ENCODE measurements at regions not wholly inside any gene's neighbourhood (a gene's known extent, or its start where the extent isn't known, plus 50 kb on each side); places are given as distances from the start of the nearest gene placed in this dataset.
"Not testable (repeated sequence)": the region's sequence is repeated elsewhere in the genome, so short reads cannot be mapped to it uniquely, and the experiment has no call there.

DNA sequence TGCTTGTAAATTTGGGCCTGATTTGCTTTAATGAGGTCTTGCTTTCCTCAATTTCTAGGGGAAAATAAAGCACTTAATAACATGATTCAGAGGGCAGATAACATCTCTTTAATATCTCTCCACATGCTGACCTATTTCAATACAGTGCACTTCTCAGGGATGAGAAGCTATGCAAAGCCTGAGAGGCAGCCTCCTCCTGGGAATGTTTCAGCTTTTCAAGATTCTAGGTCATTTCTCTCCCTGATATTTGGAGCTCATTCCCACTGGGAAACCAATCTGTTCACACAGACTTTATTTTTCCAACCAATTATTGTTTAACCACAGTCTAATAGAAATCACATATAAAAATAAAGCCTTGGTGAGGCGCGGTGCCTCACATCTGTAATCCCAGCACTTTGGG, 67.0 kb upstream of the LSAMP start:
- no peak for DNase-seq (ENCODE audit: low read depth)

DNA sequence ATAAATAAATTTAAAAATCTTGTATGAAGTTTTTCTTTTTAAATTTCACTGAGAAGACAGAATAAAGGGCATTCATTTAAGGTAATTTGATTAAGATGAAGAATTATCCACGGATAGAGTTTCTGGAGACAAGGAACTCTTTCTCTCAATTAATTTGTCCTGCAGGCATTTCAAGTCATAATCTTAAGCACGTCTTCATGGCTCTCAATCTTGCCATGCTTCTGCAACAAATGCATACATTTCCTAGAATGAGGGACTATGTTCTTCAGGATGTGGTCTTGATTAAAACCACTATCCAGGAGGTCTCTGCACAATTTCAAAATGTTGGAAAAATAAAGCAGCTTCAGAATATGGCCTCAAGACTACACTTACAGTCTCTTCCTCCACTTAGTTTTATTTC, 67.6 kb upstream of the LSAMP start:
- DNase-seq (ENCODE audit: low read depth): no peak

DNA sequence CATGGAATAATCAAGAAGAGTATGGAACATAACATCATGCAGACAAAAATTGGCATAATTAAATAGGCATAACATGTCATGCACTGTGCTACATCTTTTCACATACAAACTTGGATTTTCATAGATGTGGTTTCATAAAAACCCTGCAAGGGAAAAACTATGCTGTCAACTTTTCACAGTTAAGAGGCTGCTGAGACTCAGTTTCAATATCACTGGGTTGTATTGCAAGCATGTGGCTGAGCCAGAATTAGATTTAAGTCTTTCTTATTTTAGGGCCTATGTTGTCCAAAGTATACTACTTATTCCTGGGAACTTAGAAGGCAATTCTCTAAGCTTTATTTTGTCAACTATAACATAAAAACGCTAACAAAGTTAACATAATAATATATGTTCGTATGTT, 70.7 kb upstream of the LSAMP start:
- no peak for DNase-seq (ENCODE audit: low read depth)

DNA sequence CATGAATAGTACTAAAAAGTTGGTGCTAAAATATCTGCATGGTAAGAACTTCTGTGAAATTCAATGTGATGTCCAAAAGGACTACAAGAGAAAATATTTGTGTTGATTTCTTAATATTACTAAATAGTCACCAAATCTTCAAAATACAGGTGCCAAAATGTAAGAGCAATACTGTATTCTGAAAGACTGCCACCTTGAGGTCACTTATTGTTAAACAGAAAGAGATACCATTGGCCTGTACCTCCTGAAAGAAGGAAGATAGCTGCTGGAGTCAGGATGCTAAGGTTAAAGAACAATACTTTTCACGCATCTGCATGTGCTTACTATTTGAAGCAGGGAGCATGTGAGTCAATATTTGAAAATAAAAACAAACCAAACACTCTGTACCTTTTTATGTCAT, 72.0 kb upstream of the LSAMP start:
- peak; percentile 1 for DNase-seq (ENCODE audit: low read depth)

DNA sequence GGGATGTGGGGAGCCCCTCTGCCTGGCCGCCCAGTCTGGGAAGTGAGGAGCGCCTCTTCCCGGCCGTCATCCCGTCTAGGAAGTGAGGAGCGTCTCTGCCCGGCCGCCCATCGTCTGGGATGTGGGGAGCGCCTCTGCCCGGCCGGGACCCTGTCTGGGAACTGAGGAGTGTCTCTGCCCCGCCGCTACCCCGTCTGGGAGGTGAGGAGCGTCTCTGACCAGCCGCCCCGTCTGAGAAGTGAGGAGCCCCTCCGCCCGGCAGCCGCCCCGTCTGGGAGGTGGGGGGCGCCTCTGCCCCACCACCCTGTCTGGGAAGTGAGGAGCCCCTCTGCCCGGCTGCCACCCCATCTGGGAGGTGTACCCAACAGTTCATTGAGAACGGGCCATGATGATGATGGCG, 73.8 kb upstream of the LSAMP start:
- not testable (repeated sequence) for DNase-seq (ENCODE audit: low read depth)

DNA sequence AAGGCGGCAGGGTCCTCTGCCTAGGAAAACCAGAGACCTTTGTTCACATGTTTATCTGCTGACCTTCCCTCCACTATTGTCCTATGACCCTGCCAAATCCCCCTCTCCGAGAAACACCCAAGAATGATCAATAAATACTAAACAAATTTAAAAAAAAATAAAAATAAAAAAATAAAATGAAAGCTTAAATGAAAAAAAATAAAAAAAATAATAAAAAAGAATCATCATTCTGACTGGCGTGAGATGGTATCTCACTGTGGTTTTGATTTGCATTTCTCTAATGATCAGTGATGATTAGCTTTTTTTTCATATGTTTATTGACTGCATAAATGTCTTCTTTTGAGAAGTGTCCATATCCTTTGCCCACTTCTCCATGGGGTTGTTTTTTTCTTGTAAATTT, 74.5 kb upstream of the LSAMP start:
- not testable (repeated sequence) for DNase-seq (ENCODE audit: low read depth)

DNA sequence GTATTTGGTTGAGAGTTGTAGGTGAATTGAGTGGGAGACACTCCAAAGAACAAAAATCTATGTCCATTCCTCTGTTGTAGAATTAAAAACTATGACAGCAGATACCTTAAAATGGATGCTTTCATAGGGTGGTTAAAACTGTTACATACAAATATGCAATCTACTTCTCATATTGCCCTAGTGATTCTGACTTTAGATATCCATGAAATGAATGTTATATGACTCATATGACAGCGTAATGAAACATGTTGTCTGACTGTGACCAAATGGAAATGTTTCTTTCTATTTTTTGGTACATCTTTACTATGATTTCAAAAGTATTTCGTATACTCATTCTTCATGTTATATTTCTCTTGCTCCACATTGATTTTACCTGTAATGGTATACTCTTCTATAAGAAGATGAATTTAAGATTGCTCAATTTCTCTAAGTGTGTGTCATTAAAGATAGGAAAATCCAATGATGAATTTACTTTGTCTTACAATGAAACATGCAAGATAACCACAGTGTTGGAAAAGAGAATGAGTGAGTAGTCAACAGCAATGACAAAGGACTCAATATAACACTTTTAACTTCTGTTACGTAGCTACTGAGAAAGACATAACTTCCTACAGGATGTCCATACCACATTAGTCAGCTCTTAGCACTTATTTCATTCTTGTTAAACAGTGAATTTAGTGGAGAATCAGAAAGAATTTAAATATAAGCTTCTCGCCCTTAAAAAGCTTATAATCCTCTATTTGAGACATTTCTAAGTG, 79.3 kb upstream of the LSAMP start:
- no peak for DNase-seq (ENCODE audit: low read depth)

DNA sequence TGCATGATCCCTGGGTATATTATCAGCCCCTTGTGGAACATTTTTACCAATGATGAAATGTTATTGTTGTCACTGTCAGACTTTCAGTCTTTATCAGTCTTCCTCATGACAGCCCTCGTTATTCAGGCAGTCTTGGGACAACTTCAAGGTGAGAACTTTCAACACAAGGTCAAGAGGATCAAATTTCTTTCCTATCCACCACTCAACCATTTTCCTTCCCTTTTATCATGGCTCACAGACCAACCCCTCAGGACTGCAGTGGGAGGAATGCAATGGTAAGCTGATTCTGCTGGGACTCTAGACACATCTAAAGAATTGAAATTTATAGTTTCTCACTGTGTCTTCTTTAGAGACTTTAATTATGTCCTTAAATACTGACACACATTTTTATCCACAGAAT, 107.0 kb upstream of the LSAMP start:
- DNase-seq (ENCODE audit: low read depth): no peak

DNA sequence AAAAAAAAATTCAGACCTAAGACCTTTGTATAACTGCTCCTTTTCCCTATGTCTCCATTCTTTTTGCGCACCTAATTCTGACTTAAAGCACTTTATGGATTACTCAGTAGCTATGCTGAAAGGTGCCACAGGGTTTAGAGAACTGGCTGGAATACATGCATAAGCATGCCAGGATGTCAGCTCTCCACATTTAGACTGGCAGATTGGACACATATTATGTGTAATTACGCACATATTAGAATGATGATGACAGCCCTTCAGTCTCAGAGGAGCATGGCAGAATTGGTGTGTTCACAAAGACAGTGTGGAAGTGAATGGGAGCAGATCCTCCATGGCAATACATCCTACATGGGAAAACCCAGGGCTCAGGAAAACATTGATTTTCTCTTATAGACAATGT, 108.1 kb upstream of the LSAMP start:
- DNase-seq (ENCODE audit: low read depth): no peak

DNA sequence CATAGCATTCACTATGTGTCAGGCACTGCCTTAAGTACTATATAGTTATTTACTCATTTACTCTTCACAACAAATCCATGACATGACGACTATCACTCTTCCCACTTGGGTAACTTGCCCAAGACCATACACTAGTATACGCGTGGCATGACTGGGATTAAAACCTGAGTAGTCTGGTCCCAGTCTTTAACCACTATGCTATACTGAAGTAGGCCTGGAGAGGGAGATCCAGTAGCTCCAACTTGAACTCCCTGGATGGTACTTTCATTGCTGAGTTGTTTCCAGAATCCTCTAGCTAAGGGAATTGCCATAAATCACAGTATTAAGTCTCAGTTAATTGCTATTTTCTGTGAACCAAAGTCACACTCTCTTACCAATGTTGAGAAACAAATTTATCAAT, 116.2 kb upstream of the LSAMP start:
- no peak for DNase-seq (ENCODE audit: low read depth)

DNA sequence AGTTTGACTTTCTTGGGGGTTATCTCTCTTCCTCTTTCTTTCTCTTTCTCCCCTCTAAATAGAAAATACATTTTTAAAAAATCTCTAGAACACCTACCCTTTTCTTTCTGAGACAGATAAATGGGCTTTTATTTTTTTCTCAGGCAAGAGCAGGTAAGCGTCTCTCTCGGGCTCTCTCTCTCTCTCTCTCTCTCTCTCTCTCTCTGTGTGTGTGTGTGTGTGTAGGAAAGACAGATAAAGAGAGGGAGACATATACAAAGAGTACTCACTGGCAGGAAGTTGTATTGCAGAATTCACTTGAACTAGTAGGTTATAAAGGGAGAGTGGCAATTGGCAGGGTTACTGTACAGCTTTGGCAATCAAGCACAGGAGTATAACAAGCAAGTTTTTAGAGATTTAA, 118.1 kb upstream of the LSAMP start:
- no peak for DNase-seq (ENCODE audit: low read depth)

DNA sequence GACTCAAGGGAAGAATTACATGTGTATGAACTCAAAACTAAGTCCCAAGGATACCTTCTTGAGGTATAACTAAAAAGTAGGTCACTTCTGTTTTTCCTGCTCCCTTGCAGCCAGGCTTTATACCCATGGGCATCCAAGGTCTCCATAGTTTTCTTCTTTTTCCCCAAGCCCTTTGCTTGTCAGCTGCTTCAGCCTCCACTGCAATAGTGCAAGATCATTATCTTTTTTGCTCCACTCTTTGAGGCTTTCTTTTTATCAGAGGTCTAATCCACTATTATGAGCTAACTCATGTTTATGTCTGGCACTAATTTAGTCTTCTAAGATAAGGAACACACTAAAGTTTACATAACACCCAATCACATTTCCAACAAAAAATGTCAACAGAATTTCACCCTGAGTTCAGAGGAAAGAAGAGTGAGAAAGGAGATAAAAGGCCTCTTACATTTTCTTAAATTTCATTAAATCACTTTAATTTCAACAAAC, 121.2 kb upstream of the LSAMP start:
- no peak for DNase-seq (ENCODE audit: low read depth)

DNA sequence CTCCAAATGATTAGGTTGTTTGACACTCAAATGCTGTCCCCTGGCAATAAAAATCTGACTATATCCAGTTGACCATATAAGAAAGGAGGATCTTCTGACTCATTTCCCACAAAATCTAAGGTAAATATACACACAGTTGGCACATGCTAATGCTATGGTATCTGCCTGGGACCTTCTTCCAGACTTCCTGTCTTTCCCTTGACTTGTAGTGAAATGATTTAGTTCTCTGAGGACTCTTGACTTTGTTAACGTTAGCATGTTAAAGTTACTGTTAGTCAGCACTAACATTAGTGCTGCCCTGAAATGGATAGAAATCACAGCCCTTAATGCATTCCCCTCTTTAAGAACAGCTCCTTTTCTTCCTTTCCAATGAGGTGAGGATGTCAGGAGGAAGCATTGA, 124.3 kb upstream of the LSAMP start:
- DNase-seq (ENCODE audit: low read depth): no peak

DNA sequence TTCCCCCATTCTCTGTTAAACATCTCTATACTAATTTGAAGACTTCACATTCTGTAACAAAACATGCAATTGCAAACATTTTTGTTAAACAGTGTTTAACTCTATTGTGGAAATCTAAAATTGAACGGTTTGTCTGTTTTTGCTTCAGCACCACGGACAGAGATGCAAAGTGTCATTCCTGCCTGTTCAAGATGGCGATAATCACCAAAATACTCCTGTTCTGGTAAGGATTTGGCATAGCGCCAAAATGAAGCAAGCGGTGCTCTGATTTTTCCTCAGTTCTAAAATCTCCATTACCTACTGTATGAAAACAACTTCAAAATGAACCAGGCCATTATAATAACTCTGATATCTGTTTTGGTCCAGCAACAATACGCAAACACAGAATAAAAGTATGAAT, 129.7 kb upstream of the TUSC7 start:
- DNase-seq (ENCODE audit: low read depth): peak; percentile 5

DNA sequence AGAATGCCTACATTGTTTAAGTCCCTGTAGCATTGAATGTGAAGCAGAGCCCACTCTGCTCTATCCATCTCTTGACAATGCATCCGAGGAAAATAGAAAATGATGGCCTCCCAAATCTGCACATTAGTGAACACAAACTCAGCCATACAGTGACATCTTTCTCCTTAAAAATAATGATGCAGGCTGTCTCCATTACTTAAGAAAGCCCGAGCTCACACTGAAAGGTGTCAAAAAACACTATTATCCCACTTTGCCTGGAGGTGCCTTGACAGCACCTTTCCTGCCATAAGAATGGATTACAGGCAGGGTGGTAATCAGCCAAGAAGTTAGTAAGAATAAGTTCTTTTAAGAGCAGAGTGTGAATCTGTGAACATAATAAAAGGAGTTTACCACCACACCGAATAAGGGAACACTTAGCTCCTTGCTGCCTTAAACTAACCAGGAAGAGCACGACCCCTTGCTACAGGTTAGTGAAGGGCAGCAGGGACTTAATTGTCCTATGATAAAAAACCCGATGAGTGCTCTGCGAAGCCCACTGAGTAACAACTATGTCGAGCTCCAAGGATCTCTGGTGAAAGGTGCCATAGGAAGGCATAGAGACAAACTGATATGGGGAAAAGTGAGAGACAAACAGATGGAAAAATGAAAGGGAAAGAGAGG, 123.2 kb upstream of the TUSC7 start:
- no peak for DNase-seq (ENCODE audit: low read depth)

DNA sequence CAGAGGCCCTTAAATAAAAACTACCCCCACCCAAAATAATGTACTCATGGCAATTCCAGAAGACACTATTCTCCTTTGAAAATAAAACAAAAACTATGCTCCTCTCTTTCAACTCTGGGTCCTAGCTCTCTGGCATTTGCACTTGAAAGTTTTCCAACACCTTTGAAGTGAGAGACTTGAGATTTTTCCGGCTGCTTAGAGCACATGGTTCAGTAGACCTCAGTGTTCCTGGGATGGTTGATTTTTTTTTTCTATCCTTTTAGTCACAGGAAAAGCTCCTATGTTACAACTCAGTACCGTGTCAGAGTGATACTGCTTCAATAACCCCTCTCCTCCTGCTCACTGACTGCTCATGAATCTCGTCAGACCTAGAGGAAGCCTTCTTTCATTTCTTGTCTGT, 118.3 kb upstream of the TUSC7 start:
- no peak for DNase-seq (ENCODE audit: low read depth)

DNA sequence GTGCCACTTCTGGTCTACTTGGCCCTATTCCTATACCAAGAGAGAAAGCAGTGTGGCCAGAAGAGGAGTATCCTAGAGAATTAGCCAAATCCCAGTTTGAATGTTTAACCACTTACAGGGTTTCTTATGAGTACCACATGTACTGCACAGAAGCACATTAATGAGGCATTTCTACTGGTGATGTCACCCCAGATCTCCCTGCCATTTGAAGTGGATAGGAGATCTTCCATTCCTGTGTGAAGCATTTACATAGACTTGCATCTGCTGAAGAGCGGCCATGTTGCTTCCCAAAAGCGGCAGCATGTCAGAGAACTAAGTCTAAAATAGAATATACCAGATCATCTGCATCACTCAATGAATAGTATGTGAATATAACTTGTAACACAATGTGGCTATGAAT, 108.4 kb upstream of the TUSC7 start:
- DNase-seq (ENCODE audit: low read depth): no peak

DNA sequence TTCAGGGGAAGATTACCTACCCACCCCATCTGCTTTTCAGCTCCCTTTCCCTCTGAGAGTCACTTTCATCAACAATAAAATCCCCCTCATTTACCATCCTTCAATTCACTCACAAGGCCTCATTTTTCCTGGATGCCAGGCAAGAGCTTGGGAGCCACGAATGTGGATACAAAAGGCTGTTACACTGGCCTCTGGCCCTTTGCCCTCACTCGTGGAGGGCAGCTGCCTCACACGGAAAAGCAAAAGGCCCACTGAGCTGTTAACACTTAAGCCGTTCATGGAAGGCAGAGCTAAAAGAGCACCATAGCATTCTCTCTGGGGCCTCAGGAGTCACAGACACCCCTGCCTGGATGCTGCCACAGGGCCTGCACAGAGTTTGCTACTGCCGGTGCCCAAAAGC, 102.4 kb upstream of the TUSC7 start:
- no peak for DNase-seq (ENCODE audit: low read depth)

DNA sequence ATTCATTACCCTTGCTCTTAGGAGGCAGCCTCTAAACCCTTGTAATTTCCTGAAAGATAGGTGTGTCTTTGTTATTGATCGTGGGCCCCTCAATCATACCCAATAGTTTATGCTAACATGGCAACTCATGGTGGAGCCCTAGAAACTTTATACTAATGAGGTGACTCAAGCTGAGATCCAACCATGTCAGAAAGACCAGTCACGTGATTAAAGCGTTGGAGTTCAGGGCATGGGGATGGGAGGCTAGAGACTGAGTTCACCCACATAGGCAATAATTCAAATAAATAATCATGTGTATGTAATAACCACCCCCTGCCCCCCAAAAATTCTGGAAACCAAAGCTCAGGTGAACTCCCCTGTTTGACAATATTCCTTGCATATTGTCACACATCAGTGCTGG, 99.5 kb upstream of the TUSC7 start:
- no peak for DNase-seq (ENCODE audit: low read depth)

DNA sequence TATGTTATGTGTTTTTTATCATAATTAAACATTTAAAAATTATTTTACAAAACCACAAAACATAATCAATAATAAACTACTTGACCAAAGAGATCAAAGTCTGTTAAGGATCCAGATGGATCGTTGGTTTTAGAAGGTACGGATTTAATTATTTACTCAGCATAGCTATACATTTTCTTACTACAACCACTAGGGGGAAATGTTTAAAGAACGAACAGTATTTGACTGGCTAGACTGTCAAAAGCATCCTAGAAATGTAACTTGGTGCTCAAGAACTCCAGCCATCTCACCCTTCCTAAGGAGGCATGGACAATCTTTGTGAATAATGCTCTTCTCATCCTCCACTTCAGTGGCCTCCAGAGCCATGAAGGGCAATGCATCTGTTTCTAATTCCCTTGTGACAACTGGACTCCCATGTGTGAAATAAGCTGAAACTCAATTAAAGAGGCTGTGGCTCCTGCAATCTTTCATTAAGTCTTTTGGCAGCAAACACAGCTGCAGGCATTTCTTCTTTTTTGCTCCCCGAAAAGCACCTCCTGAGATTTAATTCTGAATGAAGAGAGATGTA, 94.7 kb upstream of the TUSC7 start:
- peak; percentile 1 for DNase-seq (ENCODE audit: low read depth)

DNA sequence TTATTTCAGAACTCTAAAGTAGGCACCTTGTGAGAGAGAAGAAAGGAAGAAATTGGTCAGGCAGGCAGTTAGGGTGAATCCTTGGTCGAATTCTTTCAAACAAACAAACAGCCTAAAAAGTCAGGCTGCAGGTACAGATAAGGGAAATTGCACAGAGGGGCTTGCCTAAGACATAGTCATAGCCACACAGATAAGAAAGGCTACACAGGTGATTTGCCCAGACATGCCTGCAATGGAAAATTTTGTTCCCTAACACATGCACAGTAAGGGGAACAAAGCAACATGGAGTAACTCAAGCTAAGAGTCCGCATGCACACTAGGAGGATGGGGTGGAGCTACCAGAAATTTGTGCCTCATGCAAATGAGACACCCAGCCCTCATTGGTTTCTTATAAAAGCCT, 91.4 kb upstream of the TUSC7 start:
- DNase-seq (ENCODE audit: low read depth): no peak

DNA sequence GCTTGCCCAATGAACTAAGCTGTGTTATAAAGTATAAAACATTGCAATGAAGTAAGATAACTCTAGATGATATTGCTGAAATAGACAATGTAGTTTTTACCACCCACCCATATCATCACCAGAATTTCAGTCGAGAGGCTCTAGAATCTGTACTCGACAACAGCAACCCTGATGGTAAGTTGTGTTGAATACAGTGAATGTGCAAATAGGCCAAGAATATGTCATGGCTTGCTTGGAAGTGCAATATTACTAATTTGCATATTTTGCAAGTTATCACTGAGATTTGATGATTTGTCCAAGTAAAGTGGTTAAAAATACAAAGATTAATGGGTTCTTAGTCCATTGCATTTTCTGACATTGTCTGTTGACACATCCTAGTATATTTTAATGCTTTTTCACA, 90.6 kb upstream of the TUSC7 start:
- no peak for DNase-seq (ENCODE audit: low read depth)

DNA sequence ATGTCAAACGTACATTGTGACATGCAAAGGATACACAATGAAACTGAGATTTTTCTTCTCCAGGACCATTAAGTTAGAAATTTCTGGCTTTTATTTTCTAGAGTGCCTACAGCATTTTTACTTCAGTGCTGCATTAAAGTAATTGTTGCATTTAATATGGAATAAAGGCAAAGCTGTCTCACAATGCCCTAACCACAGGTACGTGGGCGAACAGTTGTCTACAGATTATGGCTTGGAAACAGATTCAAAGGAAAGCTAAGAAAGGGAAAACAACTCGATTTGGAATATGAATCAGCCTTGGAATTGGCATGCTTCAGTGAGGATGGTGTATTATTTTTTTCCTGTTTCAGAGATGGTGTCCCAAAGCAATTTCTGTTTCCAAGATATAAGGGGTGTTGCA, 79.1 kb upstream of the TUSC7 start:
- DNase-seq (ENCODE audit: low read depth): no peak

DNA sequence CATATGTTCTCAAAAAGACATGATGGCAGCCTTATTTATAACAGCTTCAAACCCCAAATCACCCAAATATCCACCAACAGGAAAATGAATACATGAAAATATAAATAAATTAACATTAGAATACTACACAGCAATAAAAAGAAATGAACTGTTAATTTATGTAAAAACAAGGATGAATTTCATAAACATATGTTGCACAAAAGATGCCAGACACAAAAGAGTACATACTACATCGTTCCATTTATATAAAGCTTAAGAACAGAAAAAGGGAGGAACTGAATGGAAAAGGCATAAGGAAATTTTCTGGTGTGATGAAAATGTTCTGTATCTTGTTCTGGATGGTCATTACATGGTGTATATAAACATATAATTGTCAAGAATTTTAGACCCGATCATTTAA, 69.9 kb upstream of the TUSC7 start:
- DNase-seq (ENCODE audit: low read depth): no peak
